Testis (tissue), 2 donors: ENCODE measurements at regions not wholly inside any gene's neighbourhood (a gene's known extent, or its start where the extent isn't known, plus 50 kb on each side); places are given as distances from the start of the nearest gene placed in this dataset.

ENCODE experiments used
- CTCF ChIP-seq, 3 experiments: fragments of 450-650 bp in 2 of 3; fragments of 200-600 bp in 1 of 3; sonication (generic) in 1 of 3; IDR thresholded peaks; one replicate each; pipeline ENCODE4 v1.5.1; 2016 to 2019; ENCODE audit warnings: antibody characterized with exemption in 3 of 3, mild to moderate bottlenecking in 2 of 3, moderate library complexity in 1 of 3
- POLR2A ChIP-seq: fragments of 450-650 bp; IDR thresholded peaks from one replicate; pipeline ENCODE4 v1.6.1; 2017; ENCODE audit warnings: antibody characterized with exemption, mild to moderate bottlenecking, moderate library complexity

DNA sequence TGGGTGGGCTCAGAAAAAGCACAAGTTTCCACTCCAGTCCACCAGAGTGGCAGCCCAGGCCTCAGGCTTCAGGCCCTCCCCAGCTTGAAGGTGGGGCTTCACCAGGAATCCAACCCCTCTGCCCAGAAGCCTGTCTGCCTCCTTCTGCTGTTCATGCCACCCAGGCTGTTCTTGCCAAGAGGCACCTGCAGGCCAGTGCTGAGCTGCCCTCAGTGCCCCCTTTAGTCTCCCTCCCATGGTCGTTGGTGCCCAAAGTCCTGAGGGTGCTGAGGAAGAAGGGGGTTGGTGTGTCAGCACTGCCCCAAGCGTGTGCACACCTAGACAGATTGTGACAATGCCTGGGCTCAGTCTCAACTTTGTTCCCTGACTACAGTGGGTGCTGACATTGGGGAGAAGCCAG lies 475.3 kb downstream of the EPHA5 start:
- TF ChIP-seq CTCF (IDR thresholded peaks at IDR 0.05) (no peak), POLR2A (no peak)
